ENCODE measurements at regions not wholly inside any gene's neighbourhood (a gene's known extent, or its start where the extent isn't known, plus 50 kb on each side); places are given as distances from the start of the nearest gene placed in this dataset.
"Not testable (repeated sequence)": the region's sequence is repeated elsewhere in the genome, so short reads cannot be mapped to it uniquely, and the experiment has no call there.

GRCh38 chr14:28157289-28157869, 609.2 kb upstream of the FOXG1 start:
- no peak for DNase-seq

- DNase-seq, result no peak
These were observed 608.4 kb upstream of the FOXG1 start for GRCh38 chr14:28157887-28158791.

- DNase-seq, result no peak
These were observed 605.5 kb upstream of the FOXG1 start for GRCh38 chr14:28161040-28161439.

GRCh38 chr14:28163233-28163632, 603.4 kb upstream of the FOXG1 start:
- DNase-seq, result no peak

- no peak for DNase-seq
These were observed 602.7 kb upstream of the FOXG1 start for GRCh38 chr14:28163897-28164296.

- DNase-seq, result not testable (repeated sequence)
These were observed 578.4 kb upstream of the FOXG1 start for GRCh38 chr14:28187902-28188830.

GRCh38 chr14:28196878-28197277, 569.7 kb upstream of the FOXG1 start:
- no peak for DNase-seq

- DNase-seq, result no peak
These were observed 546.2 kb upstream of the FOXG1 start for GRCh38 chr14:28220391-28220790.

- no peak for DNase-seq
These were observed 525.7 kb upstream of the FOXG1 start for GRCh38 chr14:28240909-28241308.

GRCh38 chr14:28242895-28243294, 523.7 kb upstream of the FOXG1 start:
- no peak for DNase-seq

GRCh38 chr14:28243600-28243999, 523.0 kb upstream of the FOXG1 start:
- no peak for DNase-seq

GRCh38 chr14:28245216-28245615, 521.4 kb upstream of the FOXG1 start:
- DNase-seq, result no peak

GRCh38 chr14:28247491-28247890, 519.1 kb upstream of the FOXG1 start:
- no peak for DNase-seq

- not testable (repeated sequence) for DNase-seq
These were observed 514.5 kb upstream of the FOXG1 start for GRCh38 chr14:28252124-28252523.

- DNase-seq, result no peak
These were observed 511.8 kb upstream of the FOXG1 start for GRCh38 chr14:28254768-28255167.

- no peak for DNase-seq
These were observed 502.3 kb upstream of the FOXG1 start for GRCh38 chr14:28264306-28264705.

GRCh38 chr14:28272270-28272669, 494.3 kb upstream of the FOXG1 start:
- DNase-seq, result no peak

GRCh38 chr14:28280530-28280929, 486.1 kb upstream of the FOXG1 start:
- no peak for DNase-seq

- no peak for DNase-seq
These were observed 485.5 kb upstream of the FOXG1 start for GRCh38 chr14:28280997-28281598.

- DNase-seq, result no peak
These were observed 481.9 kb upstream of the FOXG1 start for GRCh38 chr14:28284546-28285300.

GRCh38 chr14:28294834-28295440, 471.6 kb upstream of the FOXG1 start:
- DNase-seq, result no peak

- DNase-seq, result no peak
These were observed 469.0 kb upstream of the FOXG1 start for GRCh38 chr14:28297559-28297958.
